ENCODE measurements at regions not wholly inside any gene's neighbourhood (a gene's known extent, or its start where the extent isn't known, plus 50 kb on each side); places are given as distances from the start of the nearest gene placed in this dataset.

- no peaks in the 10 kb centered on the region for H3K36me3 ChIP-seq
- in situ Hi-C loops (cut with MboI; ENCODE audit: low pct_ligation_motif_present in 1 of 4, low pct_unique_long_range_greater_than_20kb in 1 of 4, low sequenced_read_pairs in 3 of 4) (loop anchor here in 1 of 4 donors (25.0 kb wide), 1 partner anchor 704 kb away; the partner anchor contains the start of gene EPHB1), intact Hi-C loops (cut with DNase I; ENCODE audit: low total_unique reads) (no loop called here)
- no peak for DNase-seq
- no peaks in the 10 kb centered on the region for H3K4me1 ChIP-seq
- H3K27me3 ChIP-seq, result no peaks in the 10 kb centered on the region
- no peaks in the 10 kb centered on the region for H3K9me3 ChIP-seq
- WGBS, 2 donors (ENCODE audit: low coverage in 1 of 2), result 76 to 79% methylated on average over 3 to 5 of the region's 5 CpGs
- no peak overlapping the region for H3K27ac ChIP-seq
- no peak for TF ChIP-seq EP300 (IDR thresholded peaks at IDR 0.05; ENCODE audit: low read depth)
- no peak for TF ChIP-seq POLR2AphosphoS5 (IDR thresholded peaks at IDR 0.05)
- H3K4me3 ChIP-seq, result no peak overlapping the region
Observed at GRCh38 chr3:135491491-135492205, 473.9 kb upstream of the PPP2R3A start.

- 72% methylated on average over 3 of the region's 3 CpGs; no CpG with 5 or more reads in 1 of the 2 donors for WGBS, 2 donors (ENCODE audit: low coverage in 1 of 2)
- TF ChIP-seq POLR2AphosphoS5 (IDR thresholded peaks at IDR 0.05), result no peak
- TF ChIP-seq EP300 (IDR thresholded peaks at IDR 0.05; ENCODE audit: low read depth), result no peak
- no peak for TF ChIP-seq CTCF (IDR thresholded peaks at IDR 0.05)
- no peak for TF ChIP-seq POLR2A (IDR thresholded peaks at IDR 0.05)
- intact Hi-C loops (cut with DNase I; ENCODE audit: low total_unique reads), result no loop called here
- Histone ChIP-seq H3K36me3 (no peaks in the 10 kb centered on the region), H3K9me3 (no peaks in the 10 kb centered on the region), H3K4me3 (no peak overlapping the region), H3K27me3 (no peaks in the 10 kb centered on the region), H3K27ac (no peak overlapping the region), H3K4me1 (no peaks in the 10 kb centered on the region)
- no peak for DNase-seq
- in situ Hi-C loops (cut with MboI; ENCODE audit: low pct_ligation_motif_present in 1 of 4, low pct_unique_long_range_greater_than_20kb in 1 of 4, low sequenced_read_pairs in 3 of 4), result loop anchor here in 1 of 4 donors (25.0 kb wide), 1 partner anchor 709 kb away; the partner anchor contains the start of gene EPHB1
Observed at GRCh38 chr3:135495891-135496290, 469.6 kb upstream of the PPP2R3A start.

GRCh38 chr3:135497979-135498378 lies 467.5 kb upstream of the PPP2R3A start:
- intact Hi-C loops (cut with DNase I; ENCODE audit: low total_unique reads), result no loop called here
- Histone ChIP-seq H3K4me3 (no peak overlapping the region), H3K4me1 (no peaks in the 10 kb centered on the region), H3K27ac (no peak overlapping the region), H3K36me3 (no peaks in the 10 kb centered on the region), H3K9me3 (no peaks in the 10 kb centered on the region), H3K27me3 (no peaks in the 10 kb centered on the region)
- no peak for DNase-seq
- WGBS, 2 donors (ENCODE audit: low coverage in 1 of 2), result 76% methylated on average over 5 of the region's 5 CpGs; no CpG with 5 or more reads in 1 of the 2 donors
- TF ChIP-seq CTCF (IDR thresholded peaks at IDR 0.05) (no peak), POLR2A (IDR thresholded peaks at IDR 0.05) (no peak), POLR2AphosphoS5 (IDR thresholded peaks at IDR 0.05) (no peak), EP300 (IDR thresholded peaks at IDR 0.05; ENCODE audit: low read depth) (no peak)
- in situ Hi-C loops (cut with MboI; ENCODE audit: low pct_ligation_motif_present in 1 of 4, low pct_unique_long_range_greater_than_20kb in 1 of 4, low sequenced_read_pairs in 3 of 4), result loop anchor here in 1 of 4 donors (25.0 kb wide), 1 partner anchor 711 kb away; the partner anchor contains the start of gene EPHB1

GRCh38 chr3:135499426-135499825 lies 466.1 kb upstream of the PPP2R3A start:
- H3K27ac ChIP-seq, result no peak overlapping the region
- H3K9me3 ChIP-seq, result no peaks in the 10 kb centered on the region
- peaks cover 4% of the 10 kb centered on the region for H3K27me3 ChIP-seq
- 90 to 92% methylated on average over 2 of the region's 2 CpGs for WGBS, 2 donors (ENCODE audit: low coverage in 1 of 2)
- DNase-seq, result no peak
- no peak overlapping the region for H3K4me3 ChIP-seq
- no peaks in the 10 kb centered on the region for H3K36me3 ChIP-seq
- in situ Hi-C loops (cut with MboI; ENCODE audit: low pct_ligation_motif_present in 1 of 4, low pct_unique_long_range_greater_than_20kb in 1 of 4, low sequenced_read_pairs in 3 of 4), result loop anchor here in 1 of 4 donors (25.0 kb wide), 1 partner anchor 712 kb away; the partner anchor contains the start of gene EPHB1
- intact Hi-C loops (cut with DNase I; ENCODE audit: low total_unique reads), result no loop called here
- no peaks in the 10 kb centered on the region for H3K4me1 ChIP-seq
- TF ChIP-seq POLR2A (IDR thresholded peaks at IDR 0.05) (no peak), EP300 (IDR thresholded peaks at IDR 0.05; ENCODE audit: low read depth) (no peak), CTCF (IDR thresholded peaks at IDR 0.05) (no peak), POLR2AphosphoS5 (IDR thresholded peaks at IDR 0.05) (no peak)
